Lower lobe of right lung (tissue), 2 donors: ENCODE measurements at regions not wholly inside any gene's neighbourhood (a gene's known extent, or its start where the extent isn't known, plus 50 kb on each side); places are given as distances from the start of the nearest gene placed in this dataset.

ENCODE experiments used
- ATAC-seq, 2 donors: fragments of 200-7000 bp; cut with Tn5 transposase; one replicate each; pipeline ENCODE4 v1.9.1; 2020 to 2022; ENCODE audit warnings: mild to moderate bottlenecking in 2 of 2, moderate library complexity in 2 of 2
- DNase-seq: peaks from one replicate; pipeline ENCODE4 v3.0.0-alpha.2; 2020
- H3K27ac ChIP-seq: fragments of 200-600 bp; one replicate; pipeline ENCODE4 v1.8.0; 2022
- H3K27me3 ChIP-seq: fragments of 200-600 bp; one replicate; pipeline ENCODE4 v1.8.0; 2022; ENCODE audit warnings: low read depth
- H3K36me3 ChIP-seq: fragments of 200-600 bp; one replicate; pipeline ENCODE4 v1.8.0; 2022; ENCODE audit warnings: mild to moderate bottlenecking
- H3K4me1 ChIP-seq: fragments of 200-600 bp; one replicate; pipeline ENCODE4 v1.8.0; 2022
- H3K4me3 ChIP-seq: fragments of 200-600 bp; one replicate; pipeline ENCODE4 v1.8.0; 2022; ENCODE audit warnings: mild to moderate bottlenecking
- H3K9me3 ChIP-seq: fragments of 200-600 bp; one replicate; pipeline ENCODE4 v1.8.0; 2022
- CTCF ChIP-seq: fragments of 200-600 bp; IDR thresholded peaks from one replicate; pipeline ENCODE4 v1.8.0; 2022; ENCODE audit warnings: antibody characterized with exemption, mild to moderate bottlenecking
- intact Hi-C: fragments of 100-400 bp; cut with DNase I; formaldehyde crosslinking; loops from one replicate; pipeline ENCODE4 v1.11.0; 2022
- donor health status: DM: no; HTN: yes; CAD: no; lungs with severe emphysema.

DNA sequence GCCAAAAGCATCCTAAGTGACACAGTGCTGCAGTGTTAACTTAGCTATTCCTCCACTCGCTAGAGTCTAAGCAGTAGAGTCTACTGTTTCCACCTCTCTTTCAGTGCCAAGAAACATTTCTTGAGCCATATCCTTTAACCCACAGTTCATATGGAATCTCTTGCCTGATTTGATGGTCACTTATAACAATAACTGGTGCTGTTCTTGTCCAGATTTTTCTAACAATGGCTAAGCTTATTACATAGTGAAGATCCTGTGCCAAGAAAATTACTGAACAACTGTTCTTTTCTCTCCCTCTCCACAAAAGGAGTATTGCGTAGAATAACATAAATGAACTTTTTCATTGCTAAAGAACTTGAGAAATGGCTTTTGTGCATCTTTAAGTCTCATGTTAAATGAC, 121.3 kb downstream of the CDC7 start:
- no peak overlapping the region for H3K27ac ChIP-seq
- no peaks in the 10 kb centered on the region for H3K36me3 ChIP-seq
- ATAC-seq = no peak
- H3K4me3 ChIP-seq = no peak overlapping the region
- TF ChIP-seq CTCF = no peak
- intact Hi-C loops = no loop called here
- no peaks in the 10 kb centered on the region for H3K4me1 ChIP-seq
- DNase-seq = no peak
- H3K27me3 ChIP-seq = no peaks in the 10 kb centered on the region
- H3K9me3 ChIP-seq = no peaks in the 10 kb centered on the region

DNA sequence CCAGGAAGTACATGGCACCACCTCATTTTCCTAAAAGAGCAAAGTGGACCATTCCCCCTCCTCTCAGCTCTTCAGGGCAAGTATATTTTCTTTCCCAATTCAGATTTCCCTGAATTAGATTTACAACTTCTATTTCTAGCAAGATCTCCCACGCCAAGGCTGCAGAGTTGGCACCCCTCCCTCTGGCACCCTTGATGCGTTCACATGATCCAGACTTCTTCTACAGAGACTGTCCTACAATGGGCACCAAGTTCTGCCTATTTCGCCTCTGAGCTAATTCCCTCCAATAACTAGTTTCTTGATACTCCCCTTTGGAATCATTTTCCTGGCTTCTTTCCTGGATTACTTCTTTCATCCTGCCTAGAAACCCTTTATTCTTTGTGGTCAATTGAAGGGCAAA, 122.0 kb downstream of the CDC7 start:
- Histone ChIP-seq H3K27me3 (no peaks in the 10 kb centered on the region), H3K4me1 (no peaks in the 10 kb centered on the region), H3K36me3 (no peaks in the 10 kb centered on the region), H3K9me3 (no peaks in the 10 kb centered on the region), H3K4me3 (no peak overlapping the region), H3K27ac (no peak overlapping the region)
- no peak for TF ChIP-seq CTCF
- DNase-seq (no peak), ATAC-seq (peak in 1 of 2 donors; percentile 31)
- intact Hi-C loops = no loop called here

- Histone ChIP-seq H3K4me3 (no peak overlapping the region), H3K4me1 (no peaks in the 10 kb centered on the region), H3K9me3 (no peaks in the 10 kb centered on the region), H3K27me3 (no peaks in the 10 kb centered on the region), H3K36me3 (no peaks in the 10 kb centered on the region), H3K27ac (no peak overlapping the region)
- DNase-seq (no peak), ATAC-seq (peak in 1 of 2 donors; percentile 61)
- TF ChIP-seq CTCF = no peak
- intact Hi-C loops = no loop called here
These were observed 122.4 kb downstream of the CDC7 start for GRCh38 chr1:91623020-91623419.

GRCh38 chr1:91624331-91624730, 123.7 kb downstream of the CDC7 start:
- Histone ChIP-seq H3K27ac (no peak overlapping the region), H3K4me3 (no peak overlapping the region), H3K9me3 (no peaks in the 10 kb centered on the region), H3K36me3 (no peaks in the 10 kb centered on the region), H3K4me1 (no peaks in the 10 kb centered on the region), H3K27me3 (no peaks in the 10 kb centered on the region)
- ATAC-seq (no peak), DNase-seq (no peak)
- intact Hi-C loops = no loop called here
- TF ChIP-seq CTCF = no peak
